Limb (tissue), 2 donors: ENCODE measurements at regions not wholly inside any gene's neighbourhood (a gene's known extent, or its start where the extent isn't known, plus 50 kb on each side); places are given as distances from the start of the nearest gene placed in this dataset.
"Not testable (repeated sequence)": the region's sequence is repeated elsewhere in the genome, so short reads cannot be mapped to it uniquely, and the experiment has no call there.

Source experiments
- DNase-seq, 2 donors: peaks; one replicate each; pipeline ENCODE4 v3.0.0-alpha.2; 2016; ENCODE audit errors: extremely low spot score in 2 of 2

DNA sequence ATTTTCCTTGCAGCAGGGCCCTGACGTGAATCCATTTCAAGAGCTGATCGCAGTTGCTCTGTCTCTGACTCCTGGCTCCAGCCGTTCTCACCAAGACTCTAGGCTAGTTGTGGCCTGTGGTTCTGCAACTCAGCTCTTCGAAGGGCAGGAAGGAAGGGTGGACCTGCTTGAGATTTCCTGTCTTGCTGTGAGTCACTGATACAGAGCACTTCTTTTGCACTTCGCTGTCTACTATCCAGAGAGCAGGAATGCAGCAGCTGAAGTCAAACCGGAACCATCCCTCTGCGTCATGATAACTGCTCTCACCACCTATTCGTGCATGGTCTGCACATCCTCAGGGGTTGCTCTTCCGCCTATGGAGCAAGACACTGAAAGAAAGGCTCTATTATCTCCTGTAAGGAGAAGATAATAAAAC, 59.7 kb downstream of the RAP2B start:
- no peak for DNase-seq

DNA sequence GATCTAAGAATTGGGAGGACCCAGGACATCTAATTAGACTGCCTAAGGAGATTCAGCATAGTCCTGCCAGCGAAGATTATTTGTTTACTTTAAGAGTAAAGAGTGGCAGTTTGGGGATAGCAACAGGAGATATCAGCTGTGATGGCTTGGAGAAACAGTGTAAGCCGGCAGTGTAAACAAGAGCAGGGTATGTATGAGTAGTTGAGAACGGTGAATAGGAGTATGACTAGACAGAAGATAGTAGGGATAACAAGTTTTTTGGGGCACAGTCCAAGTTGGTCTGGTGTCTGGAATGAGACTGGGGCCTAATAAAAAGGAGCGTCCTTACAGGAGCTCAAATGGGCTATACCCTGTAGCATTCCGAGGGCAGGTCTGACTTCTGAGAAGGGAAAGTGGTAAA, 64.9 kb downstream of the RAP2B start:
- DNase-seq, result not testable (repeated sequence)

GRCh38 chr3:153230427-153230826, 68.4 kb downstream of the RAP2B start:
- DNase-seq, result not testable (repeated sequence)

DNA sequence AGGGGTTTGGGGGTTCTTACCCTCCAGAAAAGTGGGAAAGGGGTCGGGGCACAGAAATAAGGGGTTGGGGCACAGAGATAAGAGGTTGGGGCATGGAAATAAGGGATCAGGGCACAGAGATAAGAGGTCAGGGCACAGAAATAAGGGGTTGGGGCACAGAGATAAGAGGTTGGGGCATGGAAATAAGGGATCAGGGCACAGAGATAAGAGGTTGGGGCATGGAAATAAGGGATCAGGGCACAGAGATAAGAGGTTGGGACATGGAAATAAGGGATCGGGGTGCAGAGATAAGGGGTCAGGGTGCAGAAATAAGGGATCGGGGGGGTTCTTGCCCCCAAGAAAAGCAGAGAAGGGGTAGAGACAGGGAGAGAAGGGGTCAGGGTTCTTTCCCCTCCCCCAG, 69.2 kb downstream of the RAP2B start:
- not testable (repeated sequence) for DNase-seq

DNA sequence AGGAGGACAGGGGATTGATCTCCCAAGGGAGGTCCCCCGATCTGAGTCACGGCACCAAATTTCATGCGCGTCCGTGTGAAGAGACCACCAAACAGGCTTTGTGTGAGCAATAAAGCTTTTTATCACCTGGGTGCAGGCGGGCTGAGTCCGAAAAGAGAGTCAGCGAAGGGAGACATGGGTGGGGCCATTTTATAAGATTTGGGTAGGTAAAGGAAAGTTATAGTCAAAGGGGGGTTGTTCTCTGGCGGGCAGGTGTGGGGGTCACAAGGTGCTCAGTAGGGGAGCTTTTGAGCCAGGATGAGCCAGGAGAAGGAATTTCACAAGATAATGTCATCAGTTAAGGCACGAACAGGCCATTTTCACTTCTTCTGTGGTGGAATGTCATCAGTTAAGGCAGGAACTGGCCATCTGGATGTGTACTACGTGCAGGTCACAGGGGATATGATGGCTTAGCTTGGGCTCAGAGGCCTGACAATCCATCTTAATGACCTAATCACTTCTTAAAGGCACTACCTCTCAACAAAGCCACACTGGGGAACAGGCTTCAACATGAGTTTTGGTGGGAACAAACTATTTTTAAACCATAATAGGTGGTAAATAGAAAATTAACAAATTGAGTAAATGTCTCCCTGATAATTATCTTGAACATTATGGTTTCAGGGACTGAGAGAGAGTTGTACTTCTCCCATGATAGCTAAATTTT, 70.2 kb downstream of the RAP2B start:
- not testable (repeated sequence) for DNase-seq

DNA sequence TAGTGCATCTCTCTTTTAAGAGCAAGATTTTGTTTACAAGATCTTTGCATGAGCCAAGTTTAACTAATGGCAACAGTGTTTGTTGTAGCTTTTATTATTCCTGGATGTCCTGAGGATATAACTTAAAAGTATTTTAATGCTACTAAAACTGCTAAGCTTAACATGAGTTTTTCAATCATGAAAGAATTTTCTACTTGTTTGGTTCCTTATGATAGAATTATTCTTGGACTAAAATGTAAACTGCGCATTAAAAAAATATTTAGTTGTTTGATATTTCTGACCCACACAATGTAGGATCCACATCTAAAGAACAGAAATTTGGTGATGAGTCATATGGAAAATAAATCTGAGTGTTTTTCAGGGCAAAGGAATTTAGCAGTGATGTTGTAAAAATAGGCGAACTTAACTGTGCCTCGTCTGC, 70.8 kb downstream of the RAP2B start:
- no peak for DNase-seq

DNA sequence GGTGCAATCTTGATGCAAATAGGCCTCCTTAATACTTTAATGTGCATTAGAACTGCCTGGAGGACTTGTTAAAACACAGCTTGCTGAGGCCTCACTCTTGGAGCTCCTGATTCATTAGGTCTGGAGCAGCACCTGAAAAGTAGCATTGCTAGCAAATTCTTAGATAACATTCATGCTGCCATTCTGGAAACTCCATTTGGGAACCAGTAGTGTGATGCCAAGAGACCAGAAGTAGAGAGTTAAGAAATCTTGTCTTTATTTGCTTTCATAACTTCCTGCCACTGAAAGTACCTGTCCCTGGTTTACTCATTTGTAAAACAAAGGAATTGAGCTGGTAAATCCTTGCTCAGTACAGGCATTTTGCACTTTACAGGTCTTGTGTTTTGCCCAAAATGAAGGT, 72.0 kb downstream of the RAP2B start:
- DNase-seq, result no peak

DNA sequence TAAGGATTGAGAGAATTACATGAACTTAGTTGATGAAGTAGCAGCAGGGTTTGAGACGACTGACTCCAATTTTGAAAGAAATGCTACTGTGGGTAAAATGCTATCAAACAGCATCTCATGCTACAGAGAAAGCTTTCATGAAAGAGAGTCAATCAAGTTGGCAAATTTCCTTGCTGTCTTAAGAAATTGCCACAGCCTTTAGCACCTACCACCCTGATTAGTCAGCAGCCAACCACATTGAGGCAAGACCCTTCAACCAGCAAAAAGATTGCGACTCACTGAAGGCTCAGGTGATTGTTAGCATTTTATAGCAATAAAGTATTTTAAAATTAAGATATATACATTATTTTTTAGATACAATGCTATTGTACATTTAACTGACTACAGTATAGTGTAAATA, 80.9 kb downstream of the RAP2B start:
- DNase-seq, result no peak

DNA sequence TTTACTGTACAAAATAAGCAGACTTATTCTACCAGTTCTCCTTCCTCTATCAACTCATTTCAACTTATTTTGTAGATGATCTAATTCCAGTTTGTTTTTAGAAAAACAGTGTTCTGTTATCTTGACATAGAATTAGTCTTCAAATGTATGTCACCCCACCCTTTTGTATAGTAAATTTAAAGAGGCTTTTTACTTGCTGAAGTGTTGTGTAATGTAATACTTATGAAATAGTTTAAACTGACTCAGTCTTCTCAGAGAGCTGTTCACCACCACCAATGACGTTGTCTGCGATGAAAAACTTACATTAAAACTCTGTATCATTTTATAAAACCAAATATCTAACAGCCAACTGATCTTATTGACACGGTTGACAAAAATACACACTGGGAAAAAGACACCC, 82.9 kb downstream of the RAP2B start:
- no peak for DNase-seq

DNA sequence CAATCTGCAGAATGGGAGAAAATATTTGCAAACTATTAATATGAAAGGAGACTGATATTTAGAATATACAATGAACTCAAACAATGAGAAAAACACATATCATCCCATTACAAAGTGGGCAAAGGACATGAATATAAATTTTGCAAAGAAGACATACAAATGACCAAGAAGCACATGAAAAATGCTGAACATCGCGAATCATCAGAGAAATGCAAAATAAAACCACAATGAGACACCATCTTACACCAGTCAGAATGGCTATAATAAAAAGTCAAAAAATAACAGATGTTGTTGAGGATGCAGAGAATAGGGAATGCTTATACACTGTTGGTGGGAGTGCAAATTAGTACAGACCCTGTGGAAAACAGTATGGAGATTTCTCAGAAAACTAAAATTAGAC, 83.6 kb downstream of the RAP2B start:
- no peak for DNase-seq

- no peak for DNase-seq
Measured at GRCh38 chr3:153246331-153246730, 84.3 kb downstream of the RAP2B start.

GRCh38 chr3:153246806-153247205, 84.8 kb downstream of the RAP2B start:
- peak in 1 of 2 donors; percentile 36 for DNase-seq

GRCh38 chr3:153247331-153248330, 85.6 kb downstream of the RAP2B start:
- DNase-seq, result no peak

DNA sequence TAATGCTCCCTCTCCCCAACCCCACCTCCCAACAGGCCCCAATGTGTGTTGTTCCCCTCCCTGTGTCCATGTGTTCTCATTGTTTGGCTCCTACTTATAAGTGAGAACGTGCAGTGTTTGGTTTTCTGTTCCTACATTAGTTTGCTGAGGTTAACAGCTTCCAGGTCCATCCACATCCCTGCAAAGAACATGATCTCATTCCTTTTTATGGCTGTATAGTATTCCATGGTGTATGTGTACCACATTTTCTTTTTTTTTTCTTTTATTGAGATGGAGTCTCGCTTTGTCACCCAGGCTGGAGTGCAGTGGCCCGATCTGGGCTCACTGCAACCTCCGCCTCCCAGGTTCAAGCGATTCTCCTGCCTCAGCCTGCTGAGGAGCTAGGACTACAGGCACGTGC, 86.8 kb downstream of the RAP2B start:
- not testable (repeated sequence) for DNase-seq

GRCh38 chr3:153249906-153250305, 87.9 kb downstream of the RAP2B start:
- DNase-seq, result no peak

- no peak for DNase-seq
Measured at GRCh38 chr3:153250446-153250845, 88.4 kb downstream of the RAP2B start.

DNA sequence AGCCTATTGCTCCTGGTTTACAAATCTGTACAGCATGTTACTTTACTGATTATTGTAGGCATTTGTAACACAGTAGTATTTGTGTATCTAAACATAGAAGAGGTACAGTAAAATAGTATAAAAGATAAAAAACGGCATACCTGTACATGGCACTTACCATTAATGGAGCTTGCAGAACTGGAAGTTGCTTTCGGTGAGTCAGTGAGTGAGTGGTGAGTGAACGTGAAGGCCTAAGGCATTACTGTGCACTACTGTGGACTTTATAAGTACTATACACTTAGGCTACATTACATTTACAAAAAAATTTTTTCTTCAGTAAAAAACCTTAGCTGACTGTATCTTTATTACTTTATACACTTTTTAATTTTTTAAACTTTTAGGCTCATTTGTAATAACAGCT, 90.9 kb downstream of the RAP2B start:
- no peak for DNase-seq

DNA sequence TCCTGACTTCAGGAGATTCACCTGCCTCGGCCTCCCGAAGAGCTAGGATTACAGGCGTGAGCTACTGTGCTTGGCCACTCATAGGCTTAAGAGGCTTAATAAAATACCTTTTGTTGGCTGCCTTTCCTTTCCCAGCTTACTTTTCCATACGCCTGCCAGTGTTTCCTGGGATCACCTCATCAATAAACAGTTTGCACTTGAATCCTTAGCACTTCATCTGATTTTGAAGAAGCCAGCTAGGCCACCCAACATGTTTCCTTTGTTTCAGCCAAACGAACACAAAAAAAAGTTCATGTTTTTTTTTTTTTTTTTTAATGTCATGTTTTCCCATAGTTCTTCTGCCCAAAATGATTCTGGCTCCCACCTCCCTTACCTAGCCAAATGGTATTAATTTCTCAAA, 92.3 kb downstream of the RAP2B start:
- DNase-seq, result no peak

GRCh38 chr3:153257673-153258351, 95.8 kb downstream of the RAP2B start:
- DNase-seq, result no peak

GRCh38 chr3:153259956-153260355, 97.9 kb downstream of the RAP2B start:
- no peak for DNase-seq

GRCh38 chr3:153260681-153261080, 98.7 kb downstream of the RAP2B start:
- DNase-seq, result no peak

DNA sequence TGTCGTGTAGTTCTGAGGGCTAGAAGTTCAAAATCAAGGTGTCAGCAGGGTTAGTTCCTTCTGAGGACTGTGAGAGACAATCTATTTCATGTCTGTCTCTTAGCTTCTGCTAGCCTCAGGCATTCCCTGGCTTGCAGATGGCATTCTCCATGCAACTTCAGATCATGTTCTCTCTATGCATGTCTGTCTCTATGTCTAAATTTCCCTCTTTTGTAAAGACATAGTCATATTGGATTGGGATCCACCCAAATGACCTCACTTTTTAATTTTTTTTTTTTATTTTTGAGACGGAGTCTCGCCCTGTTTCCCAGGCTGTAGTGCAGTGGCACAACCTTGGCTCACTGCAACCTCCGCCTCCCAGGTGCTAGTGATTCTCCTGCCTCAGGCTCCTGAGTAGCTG, 104.6 kb downstream of the RAP2B start:
- DNase-seq, result no peak
